Neural cell (in vitro differentiated cells): ENCODE measurements at regions not wholly inside any gene's neighbourhood (a gene's known extent, or its start where the extent isn't known, plus 50 kb on each side); places are given as distances from the start of the nearest gene placed in this dataset.

Source experiments
- CTCF ChIP-seq: fragments of 450-650 bp; IDR thresholded peaks from 2 replicates; pipeline ENCODE4 v1.5.1; 2014; ENCODE audit warnings: antibody characterized with exemption, mild to moderate bottlenecking, moderate library complexity; ENCODE audit not compliant: poor library complexity, severe bottlenecking
- POLR2AphosphoS5 ChIP-seq: IDR thresholded peaks from 2 replicates; pipeline ENCODE4 v1.6.1; 2012
- TF ChIP-seq, protein P1 (sequence below): IDR thresholded peaks from 2 replicates; pipeline ENCODE4 v1.6.1; 2012; ENCODE audit warnings: borderline replicate concordance

- TF ChIP-seq, protein P1, sequence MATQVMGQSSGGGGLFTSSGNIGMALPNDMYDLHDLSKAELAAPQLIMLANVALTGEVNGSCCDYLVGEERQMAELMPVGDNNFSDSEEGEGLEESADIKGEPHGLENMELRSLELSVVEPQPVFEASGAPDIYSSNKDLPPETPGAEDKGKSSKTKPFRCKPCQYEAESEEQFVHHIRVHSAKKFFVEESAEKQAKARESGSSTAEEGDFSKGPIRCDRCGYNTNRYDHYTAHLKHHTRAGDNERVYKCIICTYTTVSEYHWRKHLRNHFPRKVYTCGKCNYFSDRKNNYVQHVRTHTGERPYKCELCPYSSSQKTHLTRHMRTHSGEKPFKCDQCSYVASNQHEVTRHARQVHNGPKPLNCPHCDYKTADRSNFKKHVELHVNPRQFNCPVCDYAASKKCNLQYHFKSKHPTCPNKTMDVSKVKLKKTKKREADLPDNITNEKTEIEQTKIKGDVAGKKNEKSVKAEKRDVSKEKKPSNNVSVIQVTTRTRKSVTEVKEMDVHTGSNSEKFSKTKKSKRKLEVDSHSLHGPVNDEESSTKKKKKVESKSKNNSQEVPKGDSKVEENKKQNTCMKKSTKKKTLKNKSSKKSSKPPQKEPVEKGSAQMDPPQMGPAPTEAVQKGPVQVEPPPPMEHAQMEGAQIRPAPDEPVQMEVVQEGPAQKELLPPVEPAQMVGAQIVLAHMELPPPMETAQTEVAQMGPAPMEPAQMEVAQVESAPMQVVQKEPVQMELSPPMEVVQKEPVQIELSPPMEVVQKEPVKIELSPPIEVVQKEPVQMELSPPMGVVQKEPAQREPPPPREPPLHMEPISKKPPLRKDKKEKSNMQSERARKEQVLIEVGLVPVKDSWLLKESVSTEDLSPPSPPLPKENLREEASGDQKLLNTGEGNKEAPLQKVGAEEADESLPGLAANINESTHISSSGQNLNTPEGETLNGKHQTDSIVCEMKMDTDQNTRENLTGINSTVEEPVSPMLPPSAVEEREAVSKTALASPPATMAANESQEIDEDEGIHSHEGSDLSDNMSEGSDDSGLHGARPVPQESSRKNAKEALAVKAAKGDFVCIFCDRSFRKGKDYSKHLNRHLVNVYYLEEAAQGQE = no peak
- TF ChIP-seq CTCF (no peak), POLR2AphosphoS5 (no peak)
Observed at GRCh38 chr16:80009971-80010659, 409.6 kb upstream of the MAF start.
